ENCODE measurements at regions not wholly inside any gene's neighbourhood (a gene's known extent, or its start where the extent isn't known, plus 50 kb on each side); places are given as distances from the start of the nearest gene placed in this dataset.
"Not testable (repeated sequence)": the region's sequence is repeated elsewhere in the genome, so short reads cannot be mapped to it uniquely, and the experiment has no call there.

GRCh38 chr5:87132696-87133095, 135.0 kb upstream of the RASA1 start:
- DNase-seq, result no peak
- Histone ChIP-seq H3K36me3 (no peaks in the 10 kb centered on the region), H3K4me1 (peaks cover 0 to 5% (median 0%) of the 10 kb centered on the region in 4 donors), H3K4me3 (no peak overlapping the region), H3K9me3 (no peaks in the 10 kb centered on the region), H3K27me3 (no peaks in the 10 kb centered on the region), H3K27ac (no peak overlapping the region)
- in situ Hi-C loops (cut with MboI; ENCODE audit: low pct_ligation_motif_present in 1 of 4, low pct_unique_long_range_greater_than_20kb in 1 of 4, low sequenced_read_pairs in 3 of 4) (no loop called here), intact Hi-C loops (cut with DNase I; ENCODE audit: low total_unique reads) (no loop called here)
- TF ChIP-seq CTCF (IDR thresholded peaks at IDR 0.05), result no peak
- TF ChIP-seq POLR2A (IDR thresholded peaks at IDR 0.05), result no peak
- TF ChIP-seq EP300 (IDR thresholded peaks at IDR 0.05; ENCODE audit: low read depth), result no peak
- no peak for TF ChIP-seq POLR2AphosphoS5 (IDR thresholded peaks at IDR 0.05)

GRCh38 chr5:87134513-87134912, 133.2 kb upstream of the RASA1 start:
- in situ Hi-C loops (cut with MboI; ENCODE audit: low pct_ligation_motif_present in 1 of 4, low pct_unique_long_range_greater_than_20kb in 1 of 4, low sequenced_read_pairs in 3 of 4); intact Hi-C loops (cut with DNase I; ENCODE audit: low total_unique reads); H3K27ac ChIP-seq; H3K9me3 ChIP-seq; DNase-seq; H3K36me3 ChIP-seq; H3K27me3 ChIP-seq; H3K4me3 ChIP-seq: not testable (repeated sequence)
- peaks cover 0 to 15% (median 0%) of the 10 kb centered on the region in 4 donors for H3K4me1 ChIP-seq

GRCh38 chr5:87136096-87136495, 131.6 kb upstream of the RASA1 start:
- in situ Hi-C loops (cut with MboI; ENCODE audit: low pct_ligation_motif_present in 1 of 4, low pct_unique_long_range_greater_than_20kb in 1 of 4, low sequenced_read_pairs in 3 of 4), result no loop called here
- 54 to 80% methylated on average over 1 of the region's 1 CpG for WGBS, 2 donors (ENCODE audit: low coverage in 1 of 2)
- H3K27ac ChIP-seq, result no peak overlapping the region

GRCh38 chr5:87136733-87137132, 130.9 kb upstream of the RASA1 start:
- in situ Hi-C loops (cut with MboI; ENCODE audit: low pct_ligation_motif_present in 1 of 4, low pct_unique_long_range_greater_than_20kb in 1 of 4, low sequenced_read_pairs in 3 of 4), result no loop called here
- intact Hi-C loops (cut with DNase I; ENCODE audit: low total_unique reads), result no loop called here
- TF ChIP-seq POLR2AphosphoS5 (IDR thresholded peaks at IDR 0.05) (no peak), CTCF (IDR thresholded peaks at IDR 0.05) (no peak), EP300 (IDR thresholded peaks at IDR 0.05; ENCODE audit: low read depth) (no peak), POLR2A (IDR thresholded peaks at IDR 0.05) (no peak)
- Histone ChIP-seq H3K4me3 (no peak overlapping the region), H3K4me1 (peaks cover 0 to 15% (median 0%) of the 10 kb centered on the region in 4 donors), H3K27me3 (no peaks in the 10 kb centered on the region), H3K9me3 (no peaks in the 10 kb centered on the region), H3K27ac (no peak overlapping the region), H3K36me3 (no peaks in the 10 kb centered on the region)
- DNase-seq, result no peak
- WGBS, 2 donors (ENCODE audit: low coverage in 1 of 2), result 89 to 90% methylated on average over 1 of the region's 1 CpG

More at GRCh38 chr5:87136096-87136495, 131.6 kb upstream of the RASA1 start:
- Histone ChIP-seq H3K27me3 (no peaks in the 10 kb centered on the region), H3K36me3 (no peaks in the 10 kb centered on the region), H3K4me3 (no peak overlapping the region), H3K4me1 (peaks cover 0 to 15% (median 0%) of the 10 kb centered on the region in 4 donors), H3K9me3 (no peaks in the 10 kb centered on the region)
- TF ChIP-seq POLR2A (IDR thresholded peaks at IDR 0.05), result no peak
- no peak for TF ChIP-seq POLR2AphosphoS5 (IDR thresholded peaks at IDR 0.05)
- TF ChIP-seq CTCF (IDR thresholded peaks at IDR 0.05), result no peak
- TF ChIP-seq EP300 (IDR thresholded peaks at IDR 0.05; ENCODE audit: low read depth), result no peak
- intact Hi-C loops (cut with DNase I; ENCODE audit: low total_unique reads), result no loop called here
- DNase-seq, result no peak

GRCh38 chr5:87137283-87137682, 130.4 kb upstream of the RASA1 start:
- H3K9me3 ChIP-seq, result no peaks in the 10 kb centered on the region
- H3K4me1 ChIP-seq, result peaks cover 0 to 15% (median 0%) of the 10 kb centered on the region in 4 donors
- H3K27ac ChIP-seq, result no peak overlapping the region
- TF ChIP-seq EP300 (IDR thresholded peaks at IDR 0.05; ENCODE audit: low read depth) (no peak), POLR2AphosphoS5 (IDR thresholded peaks at IDR 0.05) (no peak), POLR2A (IDR thresholded peaks at IDR 0.05) (no peak), CTCF (IDR thresholded peaks at IDR 0.05) (no peak)
- DNase-seq, result no peak
- in situ Hi-C loops (cut with MboI; ENCODE audit: low pct_ligation_motif_present in 1 of 4, low pct_unique_long_range_greater_than_20kb in 1 of 4, low sequenced_read_pairs in 3 of 4), result no loop called here
- no peaks in the 10 kb centered on the region for H3K36me3 ChIP-seq
- no peak overlapping the region for H3K4me3 ChIP-seq
- intact Hi-C loops (cut with DNase I; ENCODE audit: low total_unique reads), result no loop called here
- 70 to 71% methylated on average over 3 of the region's 3 CpGs for WGBS, 2 donors (ENCODE audit: low coverage in 1 of 2)
- H3K27me3 ChIP-seq, result no peaks in the 10 kb centered on the region
